Heart left ventricle (tissue), 13 donors: ENCODE measurements at regions not wholly inside any gene's neighbourhood (a gene's known extent, or its start where the extent isn't known, plus 50 kb on each side); places are given as distances from the start of the nearest gene placed in this dataset.

ENCODE experiments used
- POLR2A ChIP-seq, 2 donors: fragments of 450-650 bp; IDR thresholded peaks; one replicate each; pipeline ENCODE4 v1.6.1; 2017; ENCODE audit warnings: antibody characterized with exemption in 2 of 2, mild to moderate bottlenecking in 2 of 2, moderate library complexity in 2 of 2
- TF ChIP-seq, protein P1 (sequence below), 12 donors: fragments of 200-600 bp; sonication (generic) in 4 of 12; IDR thresholded peaks; one replicate each; pipeline versions ENCODE4 v1.5.0 to v1.8.0; 2018 to 2022; ENCODE audit warnings: antibody characterized with exemption in 12 of 12, mild to moderate bottlenecking in 5 of 12
- donor health status: ischemic (EF 13 %, LVEDD 7.1; RV severe dilation, severe dysfunction).
- donor health status: DM: no; HTN: yes; CAD: no.
- donor health status: DM: no; HTN: no; CAD: no.
- donor health status: ischemic (EF 25% LVEDD 6.9; RV normal size, moderate dysfunction).
- donor health status: ischemic (EF 25% LVEDD 5.7; RV mildly dilated, moderate dysfunction).
- donor health status: ischemic (EF 35%, LVEDD 5.7; RV mildly dilated, moderate dysfunction).
- donor health status: nonischemic (EF 11% LVEDD 7.7; RV severe dilation, severe dysfunction).
- donor health status: DM: yes; HTN: yes; CAD: no.
- donor health status: PGD.
- donor health status: ischemic (EF 29% LVEDD 5.4; RV normal size, mild dysfunction).
- donor health status: nonischemic (EF 23%, LVEDD 6.1; RV moderate dilation, normal function).

GRCh38 chr16:17568239-17568638, 97.5 kb upstream of the XYLT1 start:
- TF ChIP-seq, protein P1, sequence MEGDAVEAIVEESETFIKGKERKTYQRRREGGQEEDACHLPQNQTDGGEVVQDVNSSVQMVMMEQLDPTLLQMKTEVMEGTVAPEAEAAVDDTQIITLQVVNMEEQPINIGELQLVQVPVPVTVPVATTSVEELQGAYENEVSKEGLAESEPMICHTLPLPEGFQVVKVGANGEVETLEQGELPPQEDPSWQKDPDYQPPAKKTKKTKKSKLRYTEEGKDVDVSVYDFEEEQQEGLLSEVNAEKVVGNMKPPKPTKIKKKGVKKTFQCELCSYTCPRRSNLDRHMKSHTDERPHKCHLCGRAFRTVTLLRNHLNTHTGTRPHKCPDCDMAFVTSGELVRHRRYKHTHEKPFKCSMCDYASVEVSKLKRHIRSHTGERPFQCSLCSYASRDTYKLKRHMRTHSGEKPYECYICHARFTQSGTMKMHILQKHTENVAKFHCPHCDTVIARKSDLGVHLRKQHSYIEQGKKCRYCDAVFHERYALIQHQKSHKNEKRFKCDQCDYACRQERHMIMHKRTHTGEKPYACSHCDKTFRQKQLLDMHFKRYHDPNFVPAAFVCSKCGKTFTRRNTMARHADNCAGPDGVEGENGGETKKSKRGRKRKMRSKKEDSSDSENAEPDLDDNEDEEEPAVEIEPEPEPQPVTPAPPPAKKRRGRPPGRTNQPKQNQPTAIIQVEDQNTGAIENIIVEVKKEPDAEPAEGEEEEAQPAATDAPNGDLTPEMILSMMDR (IDR thresholded peaks at IDR 0.05) = no peak
- TF ChIP-seq POLR2A (IDR thresholded peaks at IDR 0.05) = no peak
